ENCODE measurements at regions not wholly inside any gene's neighbourhood (a gene's known extent, or its start where the extent isn't known, plus 50 kb on each side); places are given as distances from the start of the nearest gene placed in this dataset.

- Histone ChIP-seq H3K27me3 (no peaks in the 10 kb centered on the region), H3K27ac (no peak overlapping the region), H3K36me3 (no peaks in the 10 kb centered on the region), H3K4me3 (no peak overlapping the region), H3K9me3 (no peaks in the 10 kb centered on the region), H3K4me1 (no peaks in the 10 kb centered on the region)
- WGBS, 2 donors = 29 to 30% methylated on average over 1 of the region's 1 CpG
- TF ChIP-seq CTCF (IDR thresholded peaks at IDR 0.05) = no peak
- DNase-seq (no peak), ATAC-seq (no peak), FAIRE-seq (no peak)
- intact Hi-C loops (cut with DNase I) = no loop called here
Observed at GRCh38 chr14:42293180-42293579, 686.5 kb downstream of the LRFN5 start.

DNA sequence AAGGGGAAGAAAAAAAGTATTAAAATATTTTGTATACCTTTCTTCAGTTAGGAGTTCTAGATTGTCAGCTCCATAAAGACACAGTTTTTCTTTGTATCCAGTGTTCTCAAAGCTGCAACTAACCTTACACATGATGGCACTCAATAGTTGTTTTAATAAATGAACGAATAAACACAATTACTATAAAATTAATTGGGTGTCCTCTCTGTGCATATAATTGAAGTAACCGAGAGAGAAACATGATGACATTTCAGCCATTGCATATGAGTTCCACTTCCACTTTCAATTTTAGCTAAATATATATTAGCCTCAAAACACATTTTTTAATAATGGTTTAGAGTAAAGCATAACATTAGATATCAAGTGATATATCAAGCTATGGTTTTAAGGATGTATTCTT is 671.2 kb downstream of the LRFN5 start:
- intact Hi-C loops (cut with DNase I) = no loop called here
- Histone ChIP-seq H3K9me3 (no peaks in the 10 kb centered on the region), H3K27me3 (no peaks in the 10 kb centered on the region), H3K36me3 (no peaks in the 10 kb centered on the region), H3K4me1 (no peaks in the 10 kb centered on the region), H3K27ac (no peak overlapping the region), H3K4me3 (no peak overlapping the region)
- FAIRE-seq (no peak), ATAC-seq (no peak), DNase-seq (no peak)
- 48 to 66% methylated on average over 2 of the region's 2 CpGs for WGBS, 2 donors
- no peak for TF ChIP-seq CTCF (IDR thresholded peaks at IDR 0.05)

- no peak for FAIRE-seq
- no peaks in the 10 kb centered on the region for H3K9me3 ChIP-seq
- WGBS, 2 donors = 32 to 60% methylated on average over 1 of the region's 1 CpG
- no peak overlapping the region for H3K4me3 ChIP-seq
- no peak for TF ChIP-seq CTCF (IDR thresholded peaks at IDR 0.05)
- intact Hi-C loops (cut with DNase I) = no loop called here
- H3K27ac ChIP-seq = no peak overlapping the region
- no peaks in the 10 kb centered on the region for H3K27me3 ChIP-seq
- no peak for DNase-seq
- ATAC-seq = no peak
- no peaks in the 10 kb centered on the region for H3K4me1 ChIP-seq
- no peaks in the 10 kb centered on the region for H3K36me3 ChIP-seq
Observed at GRCh38 chr14:42269234-42269633, 662.6 kb downstream of the LRFN5 start.

DNA sequence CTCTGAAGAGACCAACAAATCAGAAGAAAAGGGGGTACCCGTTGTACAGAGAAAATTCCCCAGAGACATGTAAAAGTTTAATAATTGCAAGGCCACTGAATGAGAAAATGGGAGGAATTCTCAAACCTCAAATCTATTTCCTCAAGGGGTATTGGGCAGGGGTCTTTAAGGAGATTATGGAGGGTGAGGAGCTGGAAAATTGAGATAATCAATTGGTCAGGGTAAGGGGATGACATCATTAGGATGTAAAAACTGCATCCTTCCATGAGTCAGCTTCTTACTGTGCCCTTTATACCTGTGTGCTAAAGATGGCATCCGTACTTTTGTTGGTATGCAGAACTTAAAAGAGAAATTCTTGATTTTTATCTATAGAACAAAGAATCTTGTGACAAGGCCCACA is 641.5 kb downstream of the LRFN5 start:
- ATAC-seq (no peak), FAIRE-seq (no peak), DNase-seq (no peak)
- Histone ChIP-seq H3K4me1 (no peaks in the 10 kb centered on the region), H3K4me3 (no peak overlapping the region), H3K27me3 (no peaks in the 10 kb centered on the region), H3K9me3 (no peaks in the 10 kb centered on the region), H3K36me3 (no peaks in the 10 kb centered on the region), H3K27ac (no peak overlapping the region)
- TF ChIP-seq CTCF (IDR thresholded peaks at IDR 0.05) = no peak
- intact Hi-C loops (cut with DNase I) = no loop called here
- WGBS, 2 donors = 45 to 56% methylated on average over 2 of the region's 2 CpGs

DNA sequence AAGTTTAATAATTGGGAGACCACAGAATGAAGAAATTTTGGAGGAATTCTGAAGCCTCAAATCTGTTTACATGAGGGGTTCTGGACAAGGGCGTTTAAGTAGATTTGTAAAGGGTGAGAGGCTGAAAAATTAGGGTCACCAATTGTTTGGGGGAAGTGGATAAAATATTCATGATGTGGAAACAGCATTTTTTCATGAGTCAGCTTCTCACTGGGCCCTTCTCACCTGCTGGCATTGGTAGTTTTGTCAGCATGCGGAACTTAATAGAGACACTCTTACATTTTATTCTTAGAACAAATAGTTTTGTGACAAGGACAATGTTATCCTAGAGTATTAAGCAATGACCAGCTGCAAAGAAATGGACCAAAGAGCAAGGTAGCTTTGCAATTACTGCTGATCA is 634.4 kb downstream of the LRFN5 start:
- Histone ChIP-seq H3K27ac (no peak overlapping the region), H3K36me3 (no peaks in the 10 kb centered on the region), H3K4me1 (no peaks in the 10 kb centered on the region), H3K4me3 (no peak overlapping the region), H3K27me3 (no peaks in the 10 kb centered on the region), H3K9me3 (no peaks in the 10 kb centered on the region)
- FAIRE-seq = no peak
- intact Hi-C loops (cut with DNase I) = no loop called here
- no peak for ATAC-seq
- no peak for DNase-seq
- 54 to 57% methylated on average over 2 of the region's 2 CpGs for WGBS, 2 donors
- TF ChIP-seq CTCF (IDR thresholded peaks at IDR 0.05) = no peak

All from pancreas (tissue), 10 donors.